ENCODE measurements at regions not wholly inside any gene's neighbourhood (a gene's known extent, or its start where the extent isn't known, plus 50 kb on each side); places are given as distances from the start of the nearest gene placed in this dataset.
"Not testable (repeated sequence)": the region's sequence is repeated elsewhere in the genome, so short reads cannot be mapped to it uniquely, and the experiment has no call there.

GRCh38 chr15:20340931-20341661, 200.5 kb downstream of the GOLGA6L6 start (continued):
- 0 out of 2 replicates have a peak, but pooled peaks have one; percentile 8 for TF ChIP-seq ZNF317 (CRISPR knock-in tag; IDR thresholded peaks at IDR 0.05; ENCODE audit: borderline replicate concordance, low read depth)
- peak; percentile 66 for TF ChIP-seq JUN (CRISPR knock-in tag; IDR thresholded peaks at IDR 0.05)
- peak; percentile 78; the same call in 1 of the 2 replicates for TF ChIP-seq SOX15 (CRISPR knock-in tag; IDR thresholded peaks at IDR 0.05)
- TF ChIP-seq NFYB (CRISPR knock-in tag; conservative IDR thresholded peaks at IDR 0.05; ENCODE audit: low read depth), result no peak
- TF ChIP-seq HMGA2 (CRISPR knock-in tag; IDR thresholded peaks at IDR 0.05), result no peak
- peak; percentile 90 for TF ChIP-seq ZNF219 (CRISPR knock-in tag; IDR thresholded peaks at IDR 0.05; ENCODE audit: borderline replicate concordance)
- 0 out of 2 replicates have a peak, but pooled peaks have one; percentile 65 for TF ChIP-seq OVOL2 (CRISPR knock-in tag; IDR thresholded peaks at IDR 0.05; ENCODE audit: borderline replicate concordance)
- no peak for TF ChIP-seq ATF2 (CRISPR knock-in tag; IDR thresholded peaks at IDR 0.05; ENCODE audit: borderline replicate concordance, low read depth)
- peak; percentile 62; the same call in 1 of the 2 replicates for TF ChIP-seq FOXP4 (CRISPR knock-in tag; IDR thresholded peaks at IDR 0.05)
- TF ChIP-seq SMAD4 (CRISPR knock-in tag; IDR thresholded peaks at IDR 0.05), result peak; percentile 74; the same call in 1 of the 2 replicates
- TF ChIP-seq, protein P1, sequence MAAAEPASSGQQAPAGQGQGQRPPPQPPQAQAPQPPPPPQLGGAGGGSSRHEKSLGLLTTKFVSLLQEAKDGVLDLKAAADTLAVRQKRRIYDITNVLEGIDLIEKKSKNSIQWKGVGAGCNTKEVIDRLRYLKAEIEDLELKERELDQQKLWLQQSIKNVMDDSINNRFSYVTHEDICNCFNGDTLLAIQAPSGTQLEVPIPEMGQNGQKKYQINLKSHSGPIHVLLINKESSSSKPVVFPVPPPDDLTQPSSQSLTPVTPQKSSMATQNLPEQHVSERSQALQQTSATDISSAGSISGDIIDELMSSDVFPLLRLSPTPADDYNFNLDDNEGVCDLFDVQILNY (CRISPR knock-in tag; IDR thresholded peaks at IDR 0.05), result no peak

- TF ChIP-seq GTF2I (CRISPR knock-in tag; conservative IDR thresholded peaks at IDR 0.05) (no peak), ZSCAN18 (CRISPR knock-in tag; IDR thresholded peaks at IDR 0.05) (no peak), NFATC4 (CRISPR knock-in tag; IDR thresholded peaks at IDR 0.05) (no peak), FOXP4 (CRISPR knock-in tag; IDR thresholded peaks at IDR 0.05) (peak; percentile 25; the same call in 1 of the 2 replicates), RORB (CRISPR knock-in tag; IDR thresholded peaks at IDR 0.05) (no peak), ZNF232 (CRISPR knock-in tag; IDR thresholded peaks at IDR 0.05) (no peak), OVOL2 (CRISPR knock-in tag; IDR thresholded peaks at IDR 0.05; ENCODE audit: borderline replicate concordance) (0 out of 2 replicates have a peak, but pooled peaks have one; percentile 27), TCF7 (CRISPR knock-in tag; IDR thresholded peaks at IDR 0.05; ENCODE audit: low read depth) (no peak), NR1H2 (CRISPR knock-in tag; IDR thresholded peaks at IDR 0.05) (peak; percentile 56; the same call in 1 of the 2 replicates)
- TF ChIP-seq, protein P2, sequence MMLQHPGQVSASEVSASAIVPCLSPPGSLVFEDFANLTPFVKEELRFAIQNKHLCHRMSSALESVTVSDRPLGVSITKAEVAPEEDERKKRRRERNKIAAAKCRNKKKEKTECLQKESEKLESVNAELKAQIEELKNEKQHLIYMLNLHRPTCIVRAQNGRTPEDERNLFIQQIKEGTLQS (CRISPR knock-in tag; conservative IDR thresholded peaks at IDR 0.05), result no peak
- TF ChIP-seq, protein P3, sequence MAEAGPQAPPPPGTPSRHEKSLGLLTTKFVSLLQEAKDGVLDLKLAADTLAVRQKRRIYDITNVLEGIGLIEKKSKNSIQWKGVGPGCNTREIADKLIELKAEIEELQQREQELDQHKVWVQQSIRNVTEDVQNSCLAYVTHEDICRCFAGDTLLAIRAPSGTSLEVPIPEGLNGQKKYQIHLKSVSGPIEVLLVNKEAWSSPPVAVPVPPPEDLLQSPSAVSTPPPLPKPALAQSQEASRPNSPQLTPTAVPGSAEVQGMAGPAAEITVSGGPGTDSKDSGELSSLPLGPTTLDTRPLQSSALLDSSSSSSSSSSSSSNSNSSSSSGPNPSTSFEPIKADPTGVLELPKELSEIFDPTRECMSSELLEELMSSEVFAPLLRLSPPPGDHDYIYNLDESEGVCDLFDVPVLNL (CRISPR knock-in tag; IDR thresholded peaks at IDR 0.05; ENCODE audit: borderline replicate concordance, low read depth), result 0 out of 2 replicates have a peak, but pooled peaks have one; percentile 25
- H3K27me3 Mint-ChIP-seq (ENCODE audit: low read depth), result peaks cover 5% of the 10 kb centered on the region
- ATAC-seq, result no peak
- peak; percentile 33 for DNase-seq (ENCODE audit: low spot score)
- H3K4me3 Mint-ChIP-seq, result no peak overlapping the region
- no peak overlapping the region for H3K27ac Mint-ChIP-seq
- peaks cover 15% of the 10 kb centered on the region for H3K36me3 Mint-ChIP-seq
- POLR2A ChIA-PET, result interaction anchor here (0.6 kb wide), 1 partner anchor 43 kb away, joined by 4 read pairs; no protein-coding TSS in a partner anchor
- H3K4me1 Mint-ChIP-seq, result no peaks in the 10 kb centered on the region
- H3K9me3 Mint-ChIP-seq, result peaks cover 15% of the 10 kb centered on the region
- CTCF ChIA-PET, result no interaction called here
These were observed 201.2 kb downstream of the GOLGA6L6 start for GRCh38 chr15:20340331-20340811.

- not testable (repeated sequence) for H3K4me3 Mint-ChIP-seq, H3K4me1 Mint-ChIP-seq, ATAC-seq
These were observed 202.4 kb downstream of the GOLGA6L6 start for GRCh38 chr15:20339086-20339791.

More at GRCh38 chr15:20339086-20339791, 202.4 kb downstream of the GOLGA6L6 start:
- peak; percentile 8 for DNase-seq (ENCODE audit: low spot score)
- H3K27ac Mint-ChIP-seq; CTCF ChIA-PET; POLR2A ChIA-PET; H3K27me3 Mint-ChIP-seq (ENCODE audit: low read depth): not testable (repeated sequence)
- Mint-ChIP-seq H3K36me3 (peaks cover 15% of the 10 kb centered on the region), H3K9me3 (peaks cover 15% of the 10 kb centered on the region)
